RCC 7860 (cell line): ENCODE measurements at regions not wholly inside any gene's neighbourhood (a gene's known extent, or its start where the extent isn't known, plus 50 kb on each side); places are given as distances from the start of the nearest gene placed in this dataset.

Experiments used
- DNase-seq: peaks from one replicate; pipeline ENCODE4 v3.0.0-alpha.2; 2015; ENCODE audit warnings: low spot score
- FAIRE-seq: peaks from 2 replicates; lab custom pipeline; 2012; peaks lifted over from hg19 to GRCh38; lab: Jason Lieb, UNC

GRCh38 chr5:174424219-174425053, 299.9 kb upstream of the MSX2 start:
- no peak for FAIRE-seq
- DNase-seq = no peak

DNA sequence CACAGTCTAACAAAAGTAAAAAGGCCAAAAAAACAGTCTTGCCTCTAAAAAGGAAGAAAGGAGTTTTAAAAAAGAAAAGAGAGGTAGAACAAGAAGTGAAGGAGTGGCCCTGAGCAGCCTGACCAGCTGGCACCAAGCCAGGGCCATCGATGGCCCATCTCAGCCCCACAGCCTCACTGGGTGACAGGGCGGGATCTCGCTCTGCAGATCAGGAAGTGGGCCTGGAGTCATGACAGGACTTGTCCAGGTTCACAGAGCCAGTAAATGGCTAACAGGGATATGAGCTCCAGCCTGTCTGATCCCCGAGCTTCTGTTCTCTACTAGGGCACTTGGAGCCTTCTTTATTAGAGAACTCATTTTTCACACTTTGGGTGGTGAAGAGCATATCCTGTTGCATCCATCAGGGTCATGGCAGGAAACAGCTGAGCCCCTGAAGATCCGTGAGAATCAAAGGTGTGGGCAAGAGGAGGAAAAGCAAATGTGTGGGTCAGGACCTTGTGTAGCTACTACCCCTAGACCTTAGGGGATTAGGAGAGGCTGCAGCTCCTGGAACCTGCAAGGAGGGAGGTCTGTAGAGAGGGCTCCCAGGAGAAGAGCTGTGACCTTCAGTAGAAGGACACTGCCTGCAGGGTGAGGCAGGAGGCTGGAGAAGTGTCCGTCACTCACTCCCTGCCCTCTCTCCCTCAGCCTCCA, 299.0 kb upstream of the MSX2 start:
- FAIRE-seq (no peak), DNase-seq (no peak)

GRCh38 chr5:174425964-174426290, 298.5 kb upstream of the MSX2 start:
- FAIRE-seq (no peak), DNase-seq (no peak)

DNA sequence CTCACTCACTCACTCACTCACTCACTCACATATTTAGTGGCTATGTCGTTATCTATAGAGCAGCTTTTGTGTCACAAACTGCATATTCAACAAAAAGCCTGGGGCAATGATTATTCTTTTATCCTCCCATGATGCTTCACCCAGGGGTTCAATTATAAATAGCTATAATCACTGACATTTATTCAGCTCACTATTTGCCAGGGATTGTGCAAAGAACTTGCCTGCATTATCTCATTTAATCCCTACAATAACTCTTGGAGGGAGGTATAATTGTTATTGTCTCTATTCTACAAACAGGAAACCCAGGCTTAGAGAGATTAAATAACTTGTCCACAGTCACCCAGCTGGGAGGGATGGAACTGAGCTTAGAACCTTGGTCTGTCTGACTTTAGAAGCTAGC, 298.0 kb upstream of the MSX2 start:
- DNase-seq (no peak), FAIRE-seq (no peak)

- FAIRE-seq (no peak), DNase-seq (no peak)
These were observed 297.5 kb upstream of the MSX2 start for GRCh38 chr5:174426851-174427250.

DNA sequence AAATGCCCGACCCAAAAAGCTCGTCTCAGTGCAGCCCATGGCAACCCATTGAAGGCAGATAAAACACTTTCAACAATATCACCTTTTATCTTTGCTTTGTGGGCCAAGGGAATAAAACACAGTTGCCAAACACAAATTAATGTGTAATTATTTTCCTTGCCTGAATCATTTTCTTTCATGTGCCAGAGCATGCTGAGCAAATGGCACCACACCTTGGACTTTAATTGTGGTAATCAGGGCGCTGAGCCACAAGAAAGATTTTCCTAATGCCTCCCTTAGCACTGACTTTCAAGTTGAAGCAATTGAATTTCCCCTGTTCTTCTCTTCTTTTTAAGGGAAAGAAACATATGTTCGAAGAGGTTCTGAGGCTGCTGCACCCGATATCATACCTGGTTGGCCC, 297.1 kb upstream of the MSX2 start:
- FAIRE-seq (no peak), DNase-seq (no peak)

DNA sequence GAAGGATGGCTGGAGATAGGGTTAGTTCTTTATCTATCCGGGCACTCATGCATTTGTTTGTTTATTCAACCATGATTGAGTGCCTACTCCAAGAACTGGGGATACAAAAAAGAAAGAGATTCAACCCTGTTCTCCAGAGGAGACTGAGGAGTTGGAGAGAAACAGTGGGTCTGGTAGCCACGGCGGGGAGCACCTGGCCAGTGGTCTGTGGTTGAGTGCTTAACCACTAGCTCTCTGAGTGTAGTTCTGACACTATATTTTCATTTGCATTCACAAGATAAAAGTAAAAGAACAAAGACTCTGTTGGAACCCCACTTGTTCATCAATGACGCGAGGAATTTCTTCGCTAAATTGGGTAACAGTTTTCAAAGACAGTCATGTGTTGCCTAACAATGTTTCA, 295.5 kb upstream of the MSX2 start:
- no peak for DNase-seq
- FAIRE-seq = no peak

- no peak for FAIRE-seq
- DNase-seq = no peak
These were observed 293.4 kb upstream of the MSX2 start for GRCh38 chr5:174430940-174431339.

DNA sequence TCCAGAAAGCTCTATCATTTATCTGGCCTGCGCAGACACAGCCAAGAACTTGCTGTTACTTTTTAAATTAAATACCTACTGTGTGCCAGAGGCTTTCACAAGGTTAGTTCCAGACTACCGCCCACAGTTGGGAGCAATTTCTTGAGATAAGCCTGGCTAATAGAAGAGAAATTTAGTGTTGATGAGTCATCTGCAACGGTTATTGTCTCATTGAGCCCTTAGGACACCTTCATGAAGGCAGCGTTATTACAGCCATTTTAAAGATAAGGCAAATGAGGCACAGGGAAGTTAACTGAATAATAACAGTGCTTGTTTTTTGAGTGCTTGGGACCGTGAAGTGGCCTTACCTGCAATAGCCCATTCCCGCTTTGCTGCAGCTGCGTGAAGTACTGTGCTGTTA, 292.9 kb upstream of the MSX2 start:
- DNase-seq = no peak
- no peak for FAIRE-seq

- DNase-seq (no peak), FAIRE-seq (no peak)
These were observed 291.3 kb upstream of the MSX2 start for GRCh38 chr5:174433098-174433497.

DNA sequence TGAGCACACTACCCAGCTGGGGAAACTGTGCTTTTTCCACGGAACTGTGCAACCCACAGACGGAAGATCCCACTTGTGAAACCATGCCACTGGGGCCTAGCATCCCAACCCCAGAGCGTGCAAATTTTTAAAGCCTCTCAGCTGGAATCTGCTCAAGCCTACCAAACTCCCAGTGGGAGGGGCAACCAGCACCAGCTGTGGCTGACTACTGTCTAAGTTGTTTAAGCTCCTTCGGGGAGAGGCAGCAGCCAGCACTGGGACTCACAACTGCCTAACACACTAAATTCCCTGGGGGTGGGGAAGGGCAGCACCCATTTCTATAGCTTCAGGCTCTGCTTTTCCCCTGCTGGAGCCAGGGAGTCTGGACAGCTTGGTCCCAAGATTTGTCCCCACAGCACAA, 287.6 kb upstream of the MSX2 start:
- FAIRE-seq (no peak), DNase-seq (no peak)

DNA sequence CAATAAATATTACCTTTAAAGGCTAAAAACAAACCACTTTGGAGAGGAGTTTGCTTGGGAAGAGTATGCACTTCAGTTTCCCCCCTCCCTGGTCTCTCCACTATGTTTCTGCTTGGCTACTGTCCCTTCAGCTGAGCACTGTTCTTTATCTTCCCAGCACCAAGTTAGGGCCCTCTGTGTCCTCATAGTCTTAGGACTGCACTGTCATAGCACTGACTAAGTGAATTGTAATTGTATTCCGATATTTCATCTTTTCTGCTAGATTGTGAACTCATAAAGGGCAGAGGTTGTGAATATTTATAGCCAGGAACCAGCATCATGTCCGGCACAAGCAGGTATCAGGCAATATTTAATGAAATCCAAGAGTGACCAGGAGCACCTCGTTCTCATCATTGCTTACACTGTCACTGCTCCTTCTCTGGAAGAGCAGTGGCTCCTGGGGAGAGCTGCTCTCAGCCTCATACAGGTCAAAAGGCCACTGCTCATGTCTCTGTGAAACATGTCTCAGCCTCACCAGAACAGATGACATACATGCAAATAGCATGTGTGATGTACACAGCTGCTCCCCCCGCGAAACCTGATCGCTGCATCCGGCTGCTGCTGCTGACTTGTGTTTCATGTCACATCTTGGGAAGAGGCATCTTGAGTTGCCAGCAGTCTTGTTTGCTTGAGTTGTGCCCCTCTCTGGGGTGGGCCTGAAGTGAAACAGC, 279.7 kb upstream of the MSX2 start:
- FAIRE-seq = no peak

GRCh38 chr5:174446446-174446845, 277.9 kb upstream of the MSX2 start:
- no peak for DNase-seq
- no peak for FAIRE-seq

More for the DNA sequence above, 279.7 kb upstream of the MSX2 start:
- no peak for DNase-seq

- FAIRE-seq (no peak), DNase-seq (no peak)
These were observed 277.4 kb upstream of the MSX2 start for GRCh38 chr5:174446988-174447387.

GRCh38 chr5:174448041-174448440, 276.3 kb upstream of the MSX2 start:
- FAIRE-seq (no peak), DNase-seq (no peak)

DNA sequence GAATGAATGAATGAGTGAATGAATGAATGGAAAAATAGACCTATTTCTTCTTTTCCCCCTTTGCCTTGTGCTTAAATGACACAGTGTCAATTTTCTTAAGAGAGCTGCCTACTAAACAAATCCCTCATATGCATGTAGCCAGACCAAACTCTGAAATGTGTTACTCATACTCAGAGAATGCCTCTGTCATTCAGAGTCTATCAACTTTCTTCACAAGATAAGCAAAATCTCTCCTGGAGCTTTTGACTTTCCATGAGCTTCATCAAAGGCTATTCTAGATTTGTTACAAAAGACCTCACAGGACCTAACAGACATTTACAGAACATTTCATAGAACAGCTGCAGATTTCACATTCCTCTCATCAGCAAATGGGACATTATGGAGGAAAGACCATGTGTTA, 275.7 kb upstream of the MSX2 start:
- no peak for DNase-seq
- FAIRE-seq = no peak

- no peak for DNase-seq
- FAIRE-seq = no peak
These were observed 270.7 kb upstream of the MSX2 start for GRCh38 chr5:174453690-174454089.

GRCh38 chr5:174454464-174454863, 269.9 kb upstream of the MSX2 start:
- no peak for DNase-seq

GRCh38 chr5:174454890-174455289, 269.5 kb upstream of the MSX2 start:
- FAIRE-seq = no peak
- DNase-seq = no peak

More at GRCh38 chr5:174454464-174454863, 269.9 kb upstream of the MSX2 start:
- FAIRE-seq = no peak

GRCh38 chr5:174455301-174455700, 269.1 kb upstream of the MSX2 start:
- DNase-seq = no peak
- FAIRE-seq = no peak

DNA sequence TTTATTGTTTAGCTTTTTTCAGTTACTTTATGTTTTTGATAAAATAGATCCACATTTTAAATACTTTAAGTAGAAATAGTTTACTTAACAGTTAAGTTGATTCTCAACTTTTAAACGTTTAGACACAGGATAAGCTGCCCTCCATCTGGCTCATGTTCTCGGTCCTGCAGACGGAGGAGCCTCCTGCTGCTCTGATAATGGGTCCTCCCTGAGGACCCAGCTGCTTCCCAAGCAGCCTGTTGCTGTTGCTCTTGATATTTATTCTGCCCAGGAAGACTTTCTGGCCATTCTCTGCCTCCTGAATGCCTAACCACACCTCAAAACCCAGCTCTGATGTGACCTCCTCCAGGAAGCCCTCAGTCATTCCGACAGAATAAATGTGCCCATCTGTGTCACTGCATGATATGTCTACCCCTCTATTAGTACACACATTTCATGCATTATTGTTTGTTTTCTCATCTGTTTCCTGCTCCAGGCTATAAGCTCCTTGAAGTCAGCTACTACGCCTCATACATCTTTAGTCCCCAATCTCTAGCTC, 267.2 kb upstream of the MSX2 start:
- no peak for DNase-seq
- FAIRE-seq = no peak
